ENCODE measurements at regions not wholly inside any gene's neighbourhood (a gene's known extent, or its start where the extent isn't known, plus 50 kb on each side); places are given as distances from the start of the nearest gene placed in this dataset.
"Not testable (repeated sequence)": the region's sequence is repeated elsewhere in the genome, so short reads cannot be mapped to it uniquely, and the experiment has no call there.

GRCh38 chr16:33706845-33707590 lies 247.6 kb downstream of the TP53TG3F start:
- H3K36me3 Mint-ChIP-seq; H3K27ac Mint-ChIP-seq; H3K9me3 Mint-ChIP-seq; ATAC-seq; DNase-seq (ENCODE audit: low spot score in 2 of 2): not testable (repeated sequence)

GRCh38 chr16:33707591-33707934 lies 248.2 kb downstream of the TP53TG3F start:
- H3K27ac Mint-ChIP-seq; H3K36me3 Mint-ChIP-seq; ATAC-seq; DNase-seq (ENCODE audit: low spot score in 2 of 2); H3K9me3 Mint-ChIP-seq: not testable (repeated sequence)

GRCh38 chr16:33709856-33710695 lies 250.7 kb downstream of the TP53TG3F start:
- H3K36me3 Mint-ChIP-seq; H3K27ac Mint-ChIP-seq; ATAC-seq; DNase-seq (ENCODE audit: low spot score in 2 of 2); H3K9me3 Mint-ChIP-seq: not testable (repeated sequence)

- H3K36me3 Mint-ChIP-seq; H3K27ac Mint-ChIP-seq; H3K9me3 Mint-ChIP-seq; ATAC-seq; DNase-seq (ENCODE audit: low spot score in 2 of 2): not testable (repeated sequence)
Measured at GRCh38 chr16:33710696-33711087, 251.3 kb downstream of the TP53TG3F start.

GRCh38 chr16:33711616-33712015 lies 252.2 kb downstream of the TP53TG3F start:
- DNase-seq (ENCODE audit: low spot score in 2 of 2); H3K27ac Mint-ChIP-seq; H3K9me3 Mint-ChIP-seq; ATAC-seq; H3K36me3 Mint-ChIP-seq: not testable (repeated sequence)

- not testable (repeated sequence) for H3K36me3 Mint-ChIP-seq, ATAC-seq
Measured at GRCh38 chr16:33712308-33712707, 252.9 kb downstream of the TP53TG3F start.

GRCh38 chr16:33712851-33713709 lies 253.7 kb downstream of the TP53TG3F start:
- not testable (repeated sequence) for ATAC-seq; H3K27ac Mint-ChIP-seq; DNase-seq (ENCODE audit: low spot score in 2 of 2); H3K9me3 Mint-ChIP-seq; H3K36me3 Mint-ChIP-seq

More at GRCh38 chr16:33712308-33712707, 252.9 kb downstream of the TP53TG3F start:
- not testable (repeated sequence) for DNase-seq (ENCODE audit: low spot score in 2 of 2); H3K27ac Mint-ChIP-seq; H3K9me3 Mint-ChIP-seq

- H3K36me3 Mint-ChIP-seq; DNase-seq (ENCODE audit: low spot score in 2 of 2); H3K27ac Mint-ChIP-seq; ATAC-seq; H3K9me3 Mint-ChIP-seq: not testable (repeated sequence)
Measured at GRCh38 chr16:33713710-33714538, 254.5 kb downstream of the TP53TG3F start.

GRCh38 chr16:33731167-33731566 lies 271.8 kb downstream of the TP53TG3F start:
- H3K27ac Mint-ChIP-seq; H3K9me3 Mint-ChIP-seq; H3K36me3 Mint-ChIP-seq; ATAC-seq; DNase-seq (ENCODE audit: low spot score in 2 of 2): not testable (repeated sequence)

- DNase-seq (ENCODE audit: low spot score in 2 of 2); H3K36me3 Mint-ChIP-seq; H3K27ac Mint-ChIP-seq; H3K9me3 Mint-ChIP-seq; ATAC-seq: not testable (repeated sequence)
Measured at GRCh38 chr16:33734650-33735049, 275.2 kb downstream of the TP53TG3F start.

GRCh38 chr16:33766869-33767765 lies 307.7 kb downstream of the TP53TG3F start:
- H3K27ac Mint-ChIP-seq; H3K36me3 Mint-ChIP-seq; H3K9me3 Mint-ChIP-seq; DNase-seq (ENCODE audit: low spot score in 2 of 2); ATAC-seq: not testable (repeated sequence)

- not testable (repeated sequence) for H3K36me3 Mint-ChIP-seq; ATAC-seq; H3K27ac Mint-ChIP-seq; DNase-seq (ENCODE audit: low spot score in 2 of 2); H3K9me3 Mint-ChIP-seq
Measured at GRCh38 chr16:33768710-33769109, 309.3 kb downstream of the TP53TG3F start.

- DNase-seq (ENCODE audit: low spot score in 2 of 2); H3K36me3 Mint-ChIP-seq; H3K9me3 Mint-ChIP-seq; ATAC-seq; H3K27ac Mint-ChIP-seq: not testable (repeated sequence)
Measured at GRCh38 chr16:33769180-33769846, 309.9 kb downstream of the TP53TG3F start.

GRCh38 chr16:33770478-33770877 lies 311.1 kb downstream of the TP53TG3F start:
- peaks cover 13% of the 10 kb centered on the region in 2 donors for H3K9me3 Mint-ChIP-seq
- not testable (repeated sequence) for DNase-seq (ENCODE audit: low spot score in 2 of 2); ATAC-seq; H3K27ac Mint-ChIP-seq
- H3K36me3 Mint-ChIP-seq = peaks cover 10 to 13% of the 10 kb centered on the region in 2 donors

Data from activated naive CD4-positive, alpha-beta T cell treated with anti-CD3 and anti-CD28 coated beads, Interleukin-2, amount 50 U/mL, for 72 hours (primary cell).